OCI-LY7 (cell line): ENCODE measurements at regions not wholly inside any gene's neighbourhood (a gene's known extent, or its start where the extent isn't known, plus 50 kb on each side); places are given as distances from the start of the nearest gene placed in this dataset.

Source experiments
- CTCF ChIP-seq: fragments of 200-600 bp; sonication (generic); conservative IDR thresholded peaks from 2 replicates; pipeline ENCODE4 v1.5.1; 2014; ENCODE audit warnings: mild to moderate bottlenecking, antibody characterized with exemption, low read length, moderate library complexity, mixed read lengths
- EZH2phosphoT487 ChIP-seq: fragments of 200-600 bp; sonication (generic); IDR thresholded peaks from 2 replicates; pipeline ENCODE4 v1.6.1; 2018; ENCODE audit warnings: low read depth, borderline replicate concordance, mild to moderate bottlenecking, mixed run types, antibody characterized with exemption, low read length, moderate library complexity, mixed read lengths

- TF ChIP-seq CTCF (no peak), EZH2phosphoT487 (no peak)
Observed at GRCh38 chr10:9140373-9140772, 1085.9 kb downstream of the GATA3 start.
